Spleen (tissue), 7 donors: ENCODE measurements at regions not wholly inside any gene's neighbourhood (a gene's known extent, or its start where the extent isn't known, plus 50 kb on each side); places are given as distances from the start of the nearest gene placed in this dataset.

Experiments used
- POLR2AphosphoS5 ChIP-seq, 3 donors: sonication (generic); formaldehyde crosslinking; IDR thresholded peaks; one replicate each; pipeline ENCODE4 v1.5.1; 2017; ENCODE audit warnings: antibody characterized with exemption in 3 of 3
- TF ChIP-seq, protein P1 (sequence below), 11 experiments: fragments of 200-600 bp in 7 of 11; fragments of 450-650 bp in 4 of 11; sonication (generic) in 4 of 11; IDR thresholded peaks in 8 of 11; conservative IDR thresholded peaks in 3 of 11; 1 replicate in 7 of 11; 2 replicates in 4 of 11; pipeline versions ENCODE4 v1.4.0 to v1.8.0; 2016 to 2021; ENCODE audit warnings: antibody characterized with exemption in 11 of 11, inconsistent platforms in 4 of 11, mild to moderate bottlenecking in 1 of 11
- donor health status: DM: no; HTN: no; CAD: no; lungs with moderate emphysema.
- donor health status: DM: no; HTN: no; CAD: no.
- donor health status: DM: no; HTN: no; CAD: no.

DNA sequence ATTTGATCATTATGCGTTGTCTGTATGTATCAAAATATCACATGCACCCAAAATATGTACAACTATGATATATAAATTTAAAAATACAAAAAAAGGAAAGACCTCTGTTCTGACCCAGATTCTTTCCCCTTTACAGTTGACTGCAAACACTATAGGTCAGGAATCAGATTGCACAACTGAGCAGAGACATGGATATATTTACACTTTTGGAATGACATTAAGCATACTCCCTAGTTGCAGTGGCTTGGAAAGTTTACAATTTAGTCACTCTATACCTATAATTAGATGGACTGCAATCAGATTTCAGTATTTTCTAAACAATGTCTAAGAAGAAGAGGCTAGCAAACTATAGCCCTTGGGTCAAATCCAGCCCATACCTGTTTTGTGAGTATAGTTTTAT lies 98.5 kb upstream of the INPP4B start:
- TF ChIP-seq, protein P1, sequence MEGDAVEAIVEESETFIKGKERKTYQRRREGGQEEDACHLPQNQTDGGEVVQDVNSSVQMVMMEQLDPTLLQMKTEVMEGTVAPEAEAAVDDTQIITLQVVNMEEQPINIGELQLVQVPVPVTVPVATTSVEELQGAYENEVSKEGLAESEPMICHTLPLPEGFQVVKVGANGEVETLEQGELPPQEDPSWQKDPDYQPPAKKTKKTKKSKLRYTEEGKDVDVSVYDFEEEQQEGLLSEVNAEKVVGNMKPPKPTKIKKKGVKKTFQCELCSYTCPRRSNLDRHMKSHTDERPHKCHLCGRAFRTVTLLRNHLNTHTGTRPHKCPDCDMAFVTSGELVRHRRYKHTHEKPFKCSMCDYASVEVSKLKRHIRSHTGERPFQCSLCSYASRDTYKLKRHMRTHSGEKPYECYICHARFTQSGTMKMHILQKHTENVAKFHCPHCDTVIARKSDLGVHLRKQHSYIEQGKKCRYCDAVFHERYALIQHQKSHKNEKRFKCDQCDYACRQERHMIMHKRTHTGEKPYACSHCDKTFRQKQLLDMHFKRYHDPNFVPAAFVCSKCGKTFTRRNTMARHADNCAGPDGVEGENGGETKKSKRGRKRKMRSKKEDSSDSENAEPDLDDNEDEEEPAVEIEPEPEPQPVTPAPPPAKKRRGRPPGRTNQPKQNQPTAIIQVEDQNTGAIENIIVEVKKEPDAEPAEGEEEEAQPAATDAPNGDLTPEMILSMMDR (IDR thresholded peaks at IDR 0.05 in 8 of 11, conservative IDR thresholded peaks at IDR 0.05 in 3 of 11), result no peak
- TF ChIP-seq POLR2AphosphoS5 (IDR thresholded peaks at IDR 0.05), result no peak
